SK-N-SH treated with all-trans-retinoic acid at 6 μM for 48 hours (cell line): ENCODE measurements at regions not wholly inside any gene's neighbourhood (a gene's known extent, or its start where the extent isn't known, plus 50 kb on each side); places are given as distances from the start of the nearest gene placed in this dataset.

Experiments
- ATAC-seq: fragments of 200-7000 bp; cut with Tn5 transposase; 3 replicates; pipeline ENCODE4 v1.9.1; 2020; ENCODE audit warnings: mild to moderate bottlenecking, moderate library complexity
- ARNTL ChIP-seq: fragments of 450-650 bp; formaldehyde crosslinking; IDR thresholded peaks from 2 replicates; pipeline ENCODE4 v1.5.0; 2020; ENCODE audit warnings: low read depth, mild to moderate bottlenecking, moderate library complexity, borderline replicate concordance
- BACH2 ChIP-seq: fragments of 250-450 bp; sonication (Bioruptor Pico); IDR thresholded peaks from 2 replicates; pipeline ENCODE4 v1.9.0; 2021; ENCODE audit warnings: mild to moderate bottlenecking, borderline replicate concordance
- CREB5 ChIP-seq: fragments of 250-450 bp; sonication (Bioruptor Pico); IDR thresholded peaks from 2 replicates; pipeline ENCODE4 v1.5.1; 2020; ENCODE audit warnings: low read depth, mild to moderate bottlenecking, moderate library complexity
- CSDC2 ChIP-seq: fragments of 250-450 bp; sonication (Bioruptor Pico); IDR thresholded peaks from 2 replicates; pipeline ENCODE4 v1.5.0; 2020; ENCODE audit warnings: mild to moderate bottlenecking, moderate library complexity
- ESRRG ChIP-seq: fragments of 250-450 bp; sonication (Bioruptor Pico); IDR thresholded peaks from 2 replicates; pipeline ENCODE4 v1.6.1; 2021; ENCODE audit warnings: mild to moderate bottlenecking
- GLIS3 ChIP-seq: fragments of 250-450 bp; sonication (Bioruptor Pico); IDR thresholded peaks from 2 replicates; pipeline ENCODE4 v1.5.0; 2020; ENCODE audit warnings: mild to moderate bottlenecking, moderate library complexity
- ISL1 ChIP-seq: fragments of 250-450 bp; sonication (Bioruptor Pico); IDR thresholded peaks from 2 replicates; pipeline ENCODE4 v2.1.2; 2022; ENCODE audit warnings: mild to moderate bottlenecking, moderate library complexity
- OSR1 ChIP-seq: fragments of 250-450 bp; sonication (Bioruptor Pico); IDR thresholded peaks from 2 replicates; pipeline ENCODE4 v1.8.0; 2022; ENCODE audit warnings: moderate library complexity, mild to moderate bottlenecking, inconsistent platforms
- POU6F1 ChIP-seq: fragments of 250-450 bp; sonication (Bioruptor Pico); IDR thresholded peaks from 2 replicates; pipeline ENCODE4 v1.8.0; 2021; ENCODE audit warnings: low read depth, mild to moderate bottlenecking, moderate library complexity, borderline replicate concordance
- PPARA ChIP-seq: fragments of 250-450 bp; sonication (Bioruptor Pico); IDR thresholded peaks from 2 replicates; pipeline ENCODE4 v1.5.0; 2020; ENCODE audit warnings: mild to moderate bottlenecking, borderline replicate concordance
- RARB ChIP-seq: fragments of 250-450 bp; sonication (Bioruptor Pico); IDR thresholded peaks from 2 replicates; pipeline ENCODE4 v1.8.0; 2021; ENCODE audit warnings: mild to moderate bottlenecking, moderate library complexity
- SNAI2 ChIP-seq: fragments of 250-450 bp; sonication (Bioruptor Pico); IDR thresholded peaks from 2 replicates; pipeline ENCODE4 v1.5.0; 2020; ENCODE audit warnings: mild to moderate bottlenecking, moderate library complexity
- TCF4 ChIP-seq: fragments of 250-450 bp; sonication (Bioruptor Pico); IDR thresholded peaks from 2 replicates; pipeline ENCODE4 v1.8.0; 2021; ENCODE audit warnings: mild to moderate bottlenecking, moderate library complexity, borderline replicate concordance
- TOX ChIP-seq: fragments of 250-450 bp; sonication (Bioruptor Pico); IDR thresholded peaks from 2 replicates; pipeline ENCODE4 v1.8.0; 2021; ENCODE audit warnings: mild to moderate bottlenecking, moderate library complexity, borderline replicate concordance
- TSHZ2 ChIP-seq: fragments of 250-450 bp; sonication (Bioruptor Pico); IDR thresholded peaks from 2 replicates; pipeline ENCODE4 v1.5.0; 2020; ENCODE audit warnings: mild to moderate bottlenecking, moderate library complexity
- ZC3H10 ChIP-seq: fragments of 250-450 bp; sonication (Bioruptor Pico); IDR thresholded peaks from 2 replicates; pipeline ENCODE4 v1.5.1; 2021; ENCODE audit warnings: mild to moderate bottlenecking, moderate library complexity
- ZFP3 ChIP-seq: fragments of 250-450 bp; sonication (Bioruptor Pico); IDR thresholded peaks from 2 replicates; pipeline ENCODE4 v1.5.0; 2020; ENCODE audit warnings: mild to moderate bottlenecking, moderate library complexity
- ZFP30 ChIP-seq: fragments of 450-650 bp; formaldehyde crosslinking; IDR thresholded peaks from 2 replicates; pipeline ENCODE4 v1.5.0; 2022; ENCODE audit warnings: mild to moderate bottlenecking, moderate library complexity
- ZNF565 ChIP-seq: fragments of 450-650 bp; formaldehyde crosslinking; conservative IDR thresholded peaks from 2 replicates; pipeline ENCODE4 v1.5.0; 2020; ENCODE audit warnings: low read depth, mild to moderate bottlenecking, moderate library complexity
- ZNF70 ChIP-seq: fragments of 450-650 bp; formaldehyde crosslinking; IDR thresholded peaks from 2 replicates; pipeline ENCODE4 v1.5.0; 2020; ENCODE audit warnings: mild to moderate bottlenecking, moderate library complexity
- ZNF8 ChIP-seq: fragments of 450-650 bp; formaldehyde crosslinking; IDR thresholded peaks from 2 replicates; pipeline ENCODE4 v1.5.0; 2020; ENCODE audit warnings: mild to moderate bottlenecking, moderate library complexity
- TF ChIP-seq, protein P1 (sequence below): fragments of 250-450 bp; sonication (Bioruptor Pico); IDR thresholded peaks from 2 replicates; pipeline ENCODE4 v1.8.0; 2020; ENCODE audit warnings: mild to moderate bottlenecking, moderate library complexity, borderline replicate concordance
- TF ChIP-seq, protein P2 (sequence below): fragments of 250-450 bp; sonication (Bioruptor Pico); IDR thresholded peaks from 2 replicates; pipeline ENCODE4 v1.5.1; 2021; ENCODE audit warnings: mild to moderate bottlenecking, moderate library complexity

GRCh38 chr21:28743723-28744122 is 249.0 kb downstream of the LTN1 start:
- TF ChIP-seq ZFP3 (CRISPR knock-in tag), result no peak
- TF ChIP-seq ESRRG, result no peak
- TF ChIP-seq PPARA, result no peak
- no peak for TF ChIP-seq ZFP30 (CRISPR knock-in tag)
- no peak for ATAC-seq

DNA sequence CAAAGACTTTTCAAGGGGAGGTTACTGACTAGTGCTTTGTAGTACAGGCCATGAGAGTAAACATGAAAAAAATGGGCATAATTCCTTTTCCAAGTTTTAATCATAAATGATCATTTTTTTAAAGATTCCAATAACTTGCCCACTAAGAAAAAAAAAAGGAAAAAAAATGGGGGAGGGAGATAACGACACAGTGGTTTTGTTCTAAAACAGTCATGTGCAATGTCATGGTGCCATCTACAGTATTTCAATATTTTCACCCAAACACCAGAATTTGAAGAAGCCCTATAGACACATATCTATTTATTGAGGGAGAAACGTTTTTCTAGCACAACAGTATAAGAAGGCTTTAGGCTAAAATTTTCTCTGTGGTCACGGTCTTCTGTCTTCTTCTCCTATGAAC is 250.2 kb downstream of the LTN1 start:
- TF ChIP-seq ARNTL (CRISPR knock-in tag) (no peak), ZC3H10 (no peak), ZNF70 (no peak), ZNF8 (CRISPR knock-in tag) (no peak), ZNF565 (CRISPR knock-in tag) (no peak), POU6F1 (CRISPR knock-in tag) (no peak), RARB (CRISPR knock-in tag) (no peak), GLIS3 (CRISPR knock-in tag) (no peak), ESRRG (no peak), TCF4 (CRISPR knock-in tag) (no peak), BACH2 (CRISPR knock-in tag) (no peak), PPARA (no peak), OSR1 (CRISPR knock-in tag) (no peak), ISL1 (CRISPR knock-in tag) (no peak), TOX (CRISPR knock-in tag) (no peak)
- TF ChIP-seq, protein P1, sequence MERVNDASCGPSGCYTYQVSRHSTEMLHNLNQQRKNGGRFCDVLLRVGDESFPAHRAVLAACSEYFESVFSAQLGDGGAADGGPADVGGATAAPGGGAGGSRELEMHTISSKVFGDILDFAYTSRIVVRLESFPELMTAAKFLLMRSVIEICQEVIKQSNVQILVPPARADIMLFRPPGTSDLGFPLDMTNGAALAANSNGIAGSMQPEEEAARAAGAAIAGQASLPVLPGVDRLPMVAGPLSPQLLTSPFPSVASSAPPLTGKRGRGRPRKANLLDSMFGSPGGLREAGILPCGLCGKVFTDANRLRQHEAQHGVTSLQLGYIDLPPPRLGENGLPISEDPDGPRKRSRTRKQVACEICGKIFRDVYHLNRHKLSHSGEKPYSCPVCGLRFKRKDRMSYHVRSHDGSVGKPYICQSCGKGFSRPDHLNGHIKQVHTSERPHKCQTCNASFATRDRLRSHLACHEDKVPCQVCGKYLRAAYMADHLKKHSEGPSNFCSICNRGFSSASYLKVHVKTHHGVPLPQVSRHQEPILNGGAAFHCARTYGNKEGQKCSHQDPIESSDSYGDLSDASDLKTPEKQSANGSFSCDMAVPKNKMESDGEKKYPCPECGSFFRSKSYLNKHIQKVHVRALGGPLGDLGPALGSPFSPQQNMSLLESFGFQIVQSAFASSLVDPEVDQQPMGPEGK (CRISPR knock-in tag), result no peak
- ATAC-seq, result peak; percentile 48; the same call in 1 of the 3 replicates

GRCh38 chr21:28740125-28740524 is 252.6 kb downstream of the LTN1 start:
- TF ChIP-seq SNAI2 (CRISPR knock-in tag) (no peak), OSR1 (CRISPR knock-in tag) (no peak), ISL1 (CRISPR knock-in tag) (no peak)
- no peak for ATAC-seq

DNA sequence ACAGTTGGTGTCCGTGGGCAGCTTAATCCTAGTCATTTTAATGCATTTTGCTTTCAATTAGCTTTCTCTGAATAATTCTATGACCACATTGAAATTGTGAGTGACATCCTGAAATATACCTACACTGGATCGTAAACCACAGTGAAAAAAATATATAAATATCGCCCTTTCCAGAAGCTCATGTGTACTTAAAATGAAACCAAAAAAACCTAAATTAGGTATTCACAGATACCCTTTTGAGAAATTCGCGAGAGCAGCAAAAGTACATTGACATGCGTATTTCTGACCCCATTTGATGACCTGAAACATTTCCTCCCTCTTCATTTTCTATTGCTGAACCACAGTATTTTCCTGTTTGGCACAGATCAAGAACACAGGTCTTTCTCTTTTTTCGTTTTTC is 253.8 kb downstream of the LTN1 start:
- TF ChIP-seq POU6F1 (CRISPR knock-in tag), result no peak
- no peak for TF ChIP-seq CREB5
- TF ChIP-seq TSHZ2, result no peak
- TF ChIP-seq ISL1 (CRISPR knock-in tag), result no peak
- TF ChIP-seq PPARA, result no peak
- TF ChIP-seq BACH2 (CRISPR knock-in tag), result no peak
- TF ChIP-seq RARB (CRISPR knock-in tag), result no peak
- TF ChIP-seq ARNTL (CRISPR knock-in tag), result no peak
- TF ChIP-seq ZFP3 (CRISPR knock-in tag), result no peak
- TF ChIP-seq ZNF565 (CRISPR knock-in tag), result no peak
- TF ChIP-seq GLIS3 (CRISPR knock-in tag), result no peak
- TF ChIP-seq ZNF8 (CRISPR knock-in tag), result no peak
- no peak for TF ChIP-seq SNAI2 (CRISPR knock-in tag)
- TF ChIP-seq ESRRG, result no peak
- no peak for TF ChIP-seq ZFP30 (CRISPR knock-in tag)
- TF ChIP-seq OSR1 (CRISPR knock-in tag), result no peak
- no peak for TF ChIP-seq ZC3H10
- TF ChIP-seq, protein P2, sequence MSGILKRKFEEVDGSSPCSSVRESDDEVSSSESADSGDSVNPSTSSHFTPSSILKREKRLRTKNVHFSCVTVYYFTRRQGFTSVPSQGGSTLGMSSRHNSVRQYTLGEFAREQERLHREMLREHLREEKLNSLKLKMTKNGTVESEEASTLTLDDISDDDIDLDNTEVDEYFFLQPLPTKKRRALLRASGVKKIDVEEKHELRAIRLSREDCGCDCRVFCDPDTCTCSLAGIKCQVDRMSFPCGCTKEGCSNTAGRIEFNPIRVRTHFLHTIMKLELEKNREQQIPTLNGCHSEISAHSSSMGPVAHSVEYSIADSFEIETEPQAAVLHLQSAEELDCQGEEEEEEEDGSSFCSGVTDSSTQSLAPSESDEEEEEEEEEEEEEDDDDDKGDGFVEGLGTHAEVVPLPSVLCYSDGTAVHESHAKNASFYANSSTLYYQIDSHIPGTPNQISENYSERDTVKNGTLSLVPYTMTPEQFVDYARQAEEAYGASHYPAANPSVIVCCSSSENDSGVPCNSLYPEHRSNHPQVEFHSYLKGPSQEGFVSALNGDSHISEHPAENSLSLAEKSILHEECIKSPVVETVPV (CRISPR knock-in tag), result no peak
- TF ChIP-seq ZNF70, result no peak
- TF ChIP-seq CSDC2 (CRISPR knock-in tag), result no peak
- no peak for ATAC-seq
